ENCODE measurements at regions not wholly inside any gene's neighbourhood (a gene's known extent, or its start where the extent isn't known, plus 50 kb on each side); places are given as distances from the start of the nearest gene placed in this dataset.

DNA sequence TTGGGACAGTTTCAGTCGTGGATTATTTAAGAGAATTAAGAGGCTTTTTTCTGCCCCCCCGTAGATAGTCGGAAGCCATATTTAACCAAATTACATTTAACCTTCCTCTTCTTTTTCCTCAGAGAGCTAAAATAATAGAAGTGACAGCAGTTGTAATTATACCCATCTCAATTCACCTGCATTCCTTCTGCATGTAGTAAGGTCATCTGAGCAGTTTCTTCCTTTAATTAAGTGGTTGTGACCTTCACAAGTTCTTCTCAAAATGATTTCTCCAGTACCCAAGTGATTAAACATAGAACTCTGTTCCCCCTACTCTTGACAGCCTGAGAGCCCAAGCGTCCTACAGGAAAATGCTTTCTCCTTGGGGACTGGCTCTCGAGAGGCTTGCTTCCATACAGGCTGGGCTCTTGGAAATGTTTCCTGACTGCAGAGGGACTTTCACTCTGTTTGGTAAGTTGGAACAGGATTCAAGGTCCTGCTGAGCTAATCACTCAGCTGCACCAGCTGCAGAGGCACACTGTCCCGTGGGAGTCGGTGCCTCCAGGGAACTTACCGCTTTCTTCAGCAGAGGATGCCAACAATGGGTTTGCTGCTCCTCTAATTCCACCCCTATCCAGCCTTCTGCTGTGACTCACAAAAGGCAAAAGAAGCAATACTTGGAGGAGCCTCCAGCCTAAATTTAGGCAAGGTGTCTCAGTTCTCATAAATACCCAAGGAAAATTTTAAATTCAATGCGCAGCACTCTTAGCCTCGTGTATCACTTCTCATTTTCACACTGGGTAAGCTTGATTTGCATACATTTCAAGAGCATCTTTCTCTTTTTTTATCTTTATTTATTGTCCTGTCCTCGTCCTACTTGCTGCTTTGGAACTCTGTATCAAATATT lies 414.9 kb downstream of the KIF16B start:
- Histone ChIP-seq H3K27me3 (no peaks in the 10 kb centered on the region), H3K4me3 (no peak overlapping the region), H3K9me3 (peaks cover 0 to 16% (median 7%) of the 10 kb centered on the region in 11 donors), H3K27ac (no peak overlapping the region), H3K36me3 (no peaks in the 10 kb centered on the region), H3K4me1 (no peaks in the 10 kb centered on the region)
- TF ChIP-seq, protein P1, sequence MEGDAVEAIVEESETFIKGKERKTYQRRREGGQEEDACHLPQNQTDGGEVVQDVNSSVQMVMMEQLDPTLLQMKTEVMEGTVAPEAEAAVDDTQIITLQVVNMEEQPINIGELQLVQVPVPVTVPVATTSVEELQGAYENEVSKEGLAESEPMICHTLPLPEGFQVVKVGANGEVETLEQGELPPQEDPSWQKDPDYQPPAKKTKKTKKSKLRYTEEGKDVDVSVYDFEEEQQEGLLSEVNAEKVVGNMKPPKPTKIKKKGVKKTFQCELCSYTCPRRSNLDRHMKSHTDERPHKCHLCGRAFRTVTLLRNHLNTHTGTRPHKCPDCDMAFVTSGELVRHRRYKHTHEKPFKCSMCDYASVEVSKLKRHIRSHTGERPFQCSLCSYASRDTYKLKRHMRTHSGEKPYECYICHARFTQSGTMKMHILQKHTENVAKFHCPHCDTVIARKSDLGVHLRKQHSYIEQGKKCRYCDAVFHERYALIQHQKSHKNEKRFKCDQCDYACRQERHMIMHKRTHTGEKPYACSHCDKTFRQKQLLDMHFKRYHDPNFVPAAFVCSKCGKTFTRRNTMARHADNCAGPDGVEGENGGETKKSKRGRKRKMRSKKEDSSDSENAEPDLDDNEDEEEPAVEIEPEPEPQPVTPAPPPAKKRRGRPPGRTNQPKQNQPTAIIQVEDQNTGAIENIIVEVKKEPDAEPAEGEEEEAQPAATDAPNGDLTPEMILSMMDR (IDR thresholded peaks at IDR 0.05), result no peak
- ATAC-seq (no peak), DNase-seq (no peak)
- intact Hi-C loops (cut with DNase I), result no loop called here
- 74 to 83% methylated on average over 11 of the region's 11 CpGs for WGBS, 2 donors

DNA sequence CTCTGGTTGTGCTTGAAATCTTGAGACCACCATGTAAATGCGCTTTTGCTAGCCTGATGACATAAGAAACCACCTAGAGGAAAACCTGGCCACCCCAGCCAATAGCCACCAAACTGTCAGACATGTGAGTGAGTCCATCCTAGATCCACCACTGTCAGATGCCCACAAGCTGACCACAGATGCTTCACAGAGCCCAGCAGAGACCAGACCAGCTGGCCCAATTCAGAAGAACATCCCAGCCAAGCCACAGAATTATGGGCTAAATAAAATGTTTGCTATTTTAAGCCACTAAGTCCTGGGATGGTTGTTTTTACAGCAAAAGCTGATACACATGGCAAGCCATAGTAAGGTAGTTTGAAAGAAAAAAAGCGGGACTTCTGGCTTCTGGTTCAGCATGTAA lies 425.3 kb downstream of the KIF16B start:
- Histone ChIP-seq H3K4me1 (no peaks in the 10 kb centered on the region), H3K27me3 (no peaks in the 10 kb centered on the region), H3K36me3 (no peaks in the 10 kb centered on the region), H3K4me3 (no peak overlapping the region), H3K27ac (no peak overlapping the region), H3K9me3 (peaks cover 0 to 18% (median 1%) of the 10 kb centered on the region in 11 donors)
- DNase-seq (no peak), ATAC-seq (no peak)
- 87 to 93% methylated on average over 2 of the region's 2 CpGs for WGBS, 2 donors
- intact Hi-C loops (cut with DNase I), result no loop called here
- TF ChIP-seq, protein P1 (IDR thresholded peaks at IDR 0.05), result no peak

DNA sequence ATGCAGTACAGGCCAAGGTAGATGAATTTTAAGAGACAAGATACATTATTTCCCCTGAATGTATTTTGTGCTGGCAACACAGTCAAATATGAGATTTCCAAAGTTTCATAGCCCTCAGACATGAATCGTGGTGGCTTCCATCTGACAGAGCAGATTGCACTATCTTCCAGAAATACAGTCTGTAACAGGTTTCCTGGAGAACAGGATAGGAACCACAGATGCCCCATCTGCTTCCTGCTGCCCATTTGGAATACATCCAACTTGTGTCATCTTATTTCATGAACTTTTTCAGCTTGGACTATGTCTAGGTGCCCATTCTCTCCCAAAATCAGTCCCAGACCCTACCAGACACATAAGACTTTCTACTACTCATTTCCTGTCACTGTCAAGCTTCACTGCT lies 426.0 kb downstream of the KIF16B start:
- intact Hi-C loops (cut with DNase I), result no loop called here
- DNase-seq (no peak), ATAC-seq (no peak)
- Histone ChIP-seq H3K9me3 (peaks cover 0 to 14% (median 0%) of the 10 kb centered on the region in 11 donors), H3K27ac (no peak overlapping the region), H3K4me3 (no peak overlapping the region), H3K4me1 (no peaks in the 10 kb centered on the region), H3K36me3 (no peaks in the 10 kb centered on the region), H3K27me3 (no peaks in the 10 kb centered on the region)
- WGBS, 2 donors, result 47 to 65% methylated on average over 1 of the region's 1 CpG
- TF ChIP-seq, protein P1 (IDR thresholded peaks at IDR 0.05), result no peak

DNA sequence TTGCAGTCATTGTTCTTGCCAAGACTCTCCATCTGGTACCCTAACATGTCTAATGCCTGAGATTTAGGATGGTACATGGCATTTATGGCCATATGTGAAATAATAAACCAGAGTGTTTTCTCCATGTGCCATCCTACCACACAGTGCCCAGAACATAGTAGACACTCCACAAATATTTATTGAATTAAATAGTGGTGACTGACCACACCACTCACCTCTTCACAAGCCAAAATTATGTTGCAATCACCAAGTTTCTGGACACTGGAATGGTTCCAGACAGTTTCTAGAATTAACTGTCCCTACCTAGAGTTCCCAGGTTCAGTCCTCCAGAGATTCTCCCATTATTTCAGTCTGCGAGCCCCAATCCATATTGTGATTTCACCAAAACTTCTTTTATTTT lies 427.3 kb downstream of the KIF16B start:
- H3K36me3 ChIP-seq, result no peaks in the 10 kb centered on the region
- intact Hi-C loops (cut with DNase I), result no loop called here
- H3K27me3 ChIP-seq, result no peaks in the 10 kb centered on the region
- no peak for DNase-seq
- H3K27ac ChIP-seq, result no peak overlapping the region
- H3K4me1 ChIP-seq, result no peaks in the 10 kb centered on the region
- 97 to 100% methylated on average over 1 of the region's 1 CpG for WGBS, 2 donors
- H3K9me3 ChIP-seq, result peaks cover 0 to 15% (median 0%) of the 10 kb centered on the region in 11 donors
- TF ChIP-seq, protein P1 (IDR thresholded peaks at IDR 0.05), result no peak
- no peak for ATAC-seq
- H3K4me3 ChIP-seq, result no peak overlapping the region

All from heart right ventricle (tissue), 16 donors.